ENCODE measurements at regions not wholly inside any gene's neighbourhood (a gene's known extent, or its start where the extent isn't known, plus 50 kb on each side); places are given as distances from the start of the nearest gene placed in this dataset.
"Not testable (repeated sequence)": the region's sequence is repeated elsewhere in the genome, so short reads cannot be mapped to it uniquely, and the experiment has no call there.

DNA sequence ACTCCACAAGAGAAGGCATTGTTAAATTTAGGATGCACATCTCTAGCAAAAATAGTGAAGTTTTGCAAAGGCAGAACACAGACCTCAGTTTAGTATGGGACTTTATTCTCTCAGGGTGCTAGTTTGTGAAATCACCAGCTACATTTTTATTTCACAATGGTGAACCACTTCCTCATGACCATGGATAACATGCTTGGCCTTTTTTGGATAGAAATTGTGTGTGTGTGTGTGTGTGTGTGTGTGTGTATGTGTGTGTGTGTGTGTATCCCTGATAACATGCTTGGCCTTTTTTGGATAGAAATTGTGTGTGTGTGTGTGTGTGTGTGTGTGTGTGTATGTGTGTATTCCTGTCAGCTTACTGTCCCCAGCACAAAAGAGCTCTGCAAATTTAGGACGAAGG, 989.0 kb upstream of the TYRP1 start:
- not testable (repeated sequence) for TF ChIP-seq POLR2A (IDR thresholded peaks at IDR 0.05; ENCODE audit: low read length); GATA1 (IDR thresholded peaks at IDR 0.05; ENCODE audit: low read depth, low read length)
